GM12891 (cell line): ENCODE measurements at regions not wholly inside any gene's neighbourhood (a gene's known extent, or its start where the extent isn't known, plus 50 kb on each side); places are given as distances from the start of the nearest gene placed in this dataset.
A peak's percentile ranks its signal among the peaks of the same experiment; 100 is the strongest.

Experiments used
- DNase-seq: peaks from one replicate; pipeline ENCODE4 v3.0.0; 2011; ENCODE audit warnings: low spot score; ENCODE audit not compliant: insufficient read length
- FAIRE-seq: peaks from 2 replicates; lab custom pipeline; 2011; peaks lifted over from hg19 to GRCh38; lab: Jason Lieb, UNC
- PAX5 ChIP-seq: IDR thresholded peaks from 2 replicates; pipeline ENCODE4 v1.6.1; 2011; ENCODE audit warnings: low read length, moderate library complexity, mild to moderate bottlenecking; ENCODE audit not compliant: insufficient read depth, severe bottlenecking
- POLR2A ChIP-seq: IDR thresholded peaks from 2 replicates; pipeline ENCODE4 v1.6.1; 2011; ENCODE audit warnings: low read depth, low read length, control low read depth
- POLR2AphosphoS5 ChIP-seq: IDR thresholded peaks from 2 replicates; pipeline ENCODE4 v1.6.1; 2011; ENCODE audit warnings: low read depth, low read length, control low read depth
- POU2F2 ChIP-seq: IDR thresholded peaks from 2 replicates; pipeline ENCODE4 v1.6.1; 2011; ENCODE audit warnings: low read depth, mild to moderate bottlenecking, control low read depth, low read length, moderate library complexity
- SPI1 ChIP-seq: IDR thresholded peaks from 2 replicates; pipeline ENCODE4 v1.6.1; 2011; ENCODE audit warnings: low read depth, low read length, control low read depth
- TAF1 ChIP-seq: IDR thresholded peaks from 2 replicates; pipeline ENCODE4 v1.6.1; 2011; ENCODE audit warnings: low read depth, low read length, control low read depth

DNA sequence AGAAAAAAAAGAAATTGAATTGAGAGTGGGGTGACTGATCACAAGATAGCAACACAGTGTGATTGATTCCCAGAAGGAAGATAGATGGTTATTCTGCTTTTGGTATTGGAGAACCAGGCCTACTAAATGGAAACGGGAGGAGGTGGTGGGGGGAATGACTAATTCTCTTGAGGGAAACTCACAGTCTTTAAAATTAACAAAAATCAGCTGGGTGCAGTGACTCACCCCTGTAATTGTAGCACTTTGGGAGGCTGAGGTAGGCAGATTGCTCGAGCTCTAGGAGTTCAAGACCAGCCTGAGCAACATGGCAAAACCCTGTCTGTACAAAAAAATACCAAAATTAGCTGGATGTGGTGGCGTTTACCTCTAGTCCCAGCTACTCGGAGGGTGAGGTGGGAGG lies 134.6 kb upstream of the PDE4B start:
- no peak for DNase-seq
- TF ChIP-seq POU2F2 (no peak), SPI1 (no peak), POLR2A (no peak), PAX5 (no peak), POLR2AphosphoS5 (no peak), TAF1 (no peak)

DNA sequence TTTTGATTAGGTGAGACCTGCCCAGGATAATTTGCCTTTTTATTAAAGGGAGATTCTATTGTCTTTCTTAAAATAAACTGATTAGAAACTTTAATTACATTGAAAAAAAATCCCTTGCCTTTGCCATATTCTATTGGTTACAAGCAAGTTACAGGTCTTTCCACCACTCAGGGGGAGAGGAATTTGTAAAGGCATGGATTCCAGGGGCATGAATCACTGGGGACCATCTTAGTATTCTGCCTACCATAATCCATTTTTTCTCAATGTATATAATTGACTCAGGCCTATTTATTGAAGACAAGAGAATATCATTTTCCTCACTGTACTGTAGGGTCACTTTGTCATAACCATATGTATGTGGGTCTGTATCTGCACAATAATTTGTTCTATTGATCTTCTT lies 124.3 kb upstream of the PDE4B start:
- no peak for DNase-seq
- FAIRE-seq: no peak
- TF ChIP-seq TAF1: no peak
- no peak for TF ChIP-seq POU2F2
- no peak for TF ChIP-seq PAX5
- no peak for TF ChIP-seq POLR2A
- TF ChIP-seq POLR2AphosphoS5: no peak

More for the DNA sequence above, 134.6 kb upstream of the PDE4B start:
- no peak for FAIRE-seq

DNA sequence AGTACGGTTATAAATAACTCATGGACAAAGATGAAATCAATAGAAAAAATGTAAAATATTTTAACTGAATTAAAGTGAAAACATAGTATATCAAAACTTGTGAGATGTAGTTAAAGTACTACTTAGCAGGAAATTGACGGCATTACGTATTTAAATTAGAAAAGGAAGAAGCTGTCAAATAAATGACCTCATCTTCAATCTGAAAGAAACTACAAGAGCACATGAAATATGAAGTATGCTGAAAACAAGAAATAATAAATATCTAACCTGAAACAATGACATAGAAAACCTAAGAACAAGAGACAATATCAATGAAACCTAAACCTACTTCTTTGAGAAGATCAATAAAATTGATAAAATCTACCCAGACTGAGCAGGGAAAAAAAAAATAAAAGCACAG lies 122.2 kb upstream of the PDE4B start:
- TF ChIP-seq POLR2AphosphoS5: no peak
- TF ChIP-seq POLR2A: no peak
- TF ChIP-seq POU2F2: no peak
- no peak for TF ChIP-seq TAF1
- DNase-seq (no peak), FAIRE-seq (no peak)

DNA sequence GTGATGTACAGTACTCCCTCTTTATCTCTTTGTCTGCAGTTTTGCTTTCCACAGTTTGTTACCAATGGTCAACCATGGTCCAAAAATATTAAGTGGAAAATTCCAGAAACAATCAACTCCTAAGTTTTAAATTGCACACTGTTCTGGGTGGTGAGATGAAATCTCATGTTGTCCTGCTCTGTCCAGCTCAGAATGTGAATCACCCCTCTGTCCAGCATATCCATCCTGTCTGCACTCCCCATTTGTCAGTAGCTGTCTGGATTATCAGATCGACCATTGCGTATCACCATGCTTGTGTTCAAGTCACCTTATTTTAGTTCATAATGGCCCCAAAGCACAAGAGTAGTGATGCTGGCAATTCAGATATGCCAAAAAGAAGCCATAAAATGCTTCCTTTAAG lies 118.2 kb upstream of the PDE4B start:
- TF ChIP-seq POU2F2: no peak
- no peak for TF ChIP-seq POLR2AphosphoS5
- TF ChIP-seq TAF1: no peak
- no peak for TF ChIP-seq PAX5
- no peak for TF ChIP-seq SPI1
- no peak for TF ChIP-seq POLR2A
- no peak for DNase-seq
- FAIRE-seq: no peak

DNA sequence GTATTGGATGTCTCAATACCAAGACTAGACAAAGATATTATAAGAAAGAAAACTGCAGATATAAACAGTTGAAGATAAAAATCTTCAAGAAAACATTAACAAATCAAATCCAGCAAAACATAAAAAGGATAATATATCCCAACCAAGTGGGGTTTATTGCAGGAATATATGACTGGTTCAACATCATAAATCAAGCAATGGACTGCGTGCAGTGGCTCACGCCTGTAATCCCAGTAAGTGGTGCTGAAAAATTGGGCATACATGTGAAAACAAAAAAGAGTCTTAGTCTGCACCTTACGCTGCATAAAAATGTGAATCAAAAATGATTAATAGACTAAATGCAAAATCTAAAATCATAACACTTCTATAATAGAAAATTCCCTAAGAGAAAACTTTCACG lies 112.9 kb upstream of the PDE4B start:
- no peak for FAIRE-seq
- no peak for DNase-seq
- TF ChIP-seq POU2F2: no peak
- TF ChIP-seq POLR2A: no peak
- TF ChIP-seq PAX5: no peak
- TF ChIP-seq TAF1: no peak
- no peak for TF ChIP-seq POLR2AphosphoS5
- TF ChIP-seq SPI1: no peak

DNA sequence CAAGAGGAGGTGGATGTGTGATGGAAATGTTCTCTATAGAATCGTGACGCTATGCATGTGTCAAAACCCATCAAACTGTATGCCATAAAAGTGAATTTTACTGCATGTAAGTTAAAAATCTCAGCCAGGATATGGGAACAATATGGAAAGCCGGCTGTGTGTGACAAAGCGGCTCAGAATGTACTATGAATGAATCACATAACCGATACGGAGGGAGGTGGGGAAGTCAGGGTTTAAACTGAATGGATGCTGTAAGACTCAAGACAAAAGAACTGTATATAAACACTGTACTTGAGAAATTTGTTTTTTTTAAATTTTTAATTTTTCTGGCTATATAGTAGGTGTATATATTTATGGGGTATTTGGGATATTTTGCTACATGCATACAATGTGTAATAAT lies 111.6 kb upstream of the PDE4B start:
- TF ChIP-seq TAF1 (no peak), POLR2AphosphoS5 (no peak), SPI1 (no peak), POLR2A (no peak), PAX5 (no peak), POU2F2 (no peak)
- FAIRE-seq (no peak), DNase-seq (no peak)

DNA sequence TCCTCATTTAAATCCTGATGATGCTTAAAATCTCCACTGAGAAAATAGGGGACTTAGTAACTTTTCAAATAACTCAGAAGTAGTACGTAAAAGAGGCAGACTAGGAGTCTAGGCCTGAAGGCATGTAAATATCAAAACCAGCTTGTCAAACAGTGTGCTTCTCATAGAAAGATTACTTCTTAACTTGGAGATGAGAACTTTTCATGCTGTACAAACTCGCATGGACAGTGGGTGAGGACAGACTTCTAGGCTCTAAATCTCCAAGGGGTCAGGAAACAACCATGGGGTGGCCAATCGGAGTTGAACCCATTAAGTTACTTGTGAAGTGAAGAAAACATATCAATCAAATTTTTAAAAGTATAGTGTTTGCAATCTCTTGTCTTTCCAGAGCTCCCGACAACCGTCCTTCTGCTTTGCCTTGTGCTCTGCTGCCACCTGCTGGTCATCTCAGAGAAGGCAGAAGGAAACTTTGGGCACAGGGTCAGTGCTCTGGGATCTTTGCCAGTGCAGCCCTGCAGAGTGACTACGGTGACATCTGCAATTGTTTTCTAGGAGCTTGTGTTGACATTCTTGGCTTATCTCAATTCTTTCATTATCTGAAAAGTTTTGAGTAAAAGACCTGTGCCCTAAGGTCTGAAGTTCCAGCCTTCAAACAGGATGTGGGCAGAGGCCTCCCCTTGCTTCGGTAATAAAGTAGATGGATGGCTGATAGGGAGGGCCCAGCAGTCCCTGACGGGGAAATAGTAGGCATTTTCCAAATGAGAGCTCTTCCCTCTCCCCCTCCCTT lies 105.1 kb upstream of the PDE4B start:
- TF ChIP-seq POLR2AphosphoS5 (no peak), POU2F2 (no peak), PAX5 (no peak), SPI1 (no peak), POLR2A (no peak), TAF1 (no peak)
- FAIRE-seq: peak; percentile 59
- peak; percentile 13 for DNase-seq

DNA sequence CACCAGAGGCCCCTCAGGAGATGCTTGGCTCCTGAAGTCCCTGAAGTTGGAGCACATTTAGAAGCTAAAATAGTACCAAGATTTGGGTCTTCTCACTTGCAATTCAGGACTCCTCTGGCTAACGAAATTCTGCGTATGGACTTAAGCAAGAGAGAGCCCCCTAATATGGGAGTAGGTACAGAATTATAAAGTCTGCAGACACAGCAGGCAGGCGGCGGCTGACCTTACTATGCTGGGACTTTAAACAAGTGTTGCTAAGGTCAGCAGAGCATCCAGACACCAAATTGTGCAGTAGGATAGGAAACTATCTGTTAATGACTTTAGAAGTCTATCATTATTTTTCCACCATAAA lies 104.5 kb upstream of the PDE4B start:
- TF ChIP-seq POU2F2: no peak
- TF ChIP-seq PAX5: no peak
- no peak for TF ChIP-seq POLR2AphosphoS5
- no peak for FAIRE-seq
- DNase-seq: no peak

DNA sequence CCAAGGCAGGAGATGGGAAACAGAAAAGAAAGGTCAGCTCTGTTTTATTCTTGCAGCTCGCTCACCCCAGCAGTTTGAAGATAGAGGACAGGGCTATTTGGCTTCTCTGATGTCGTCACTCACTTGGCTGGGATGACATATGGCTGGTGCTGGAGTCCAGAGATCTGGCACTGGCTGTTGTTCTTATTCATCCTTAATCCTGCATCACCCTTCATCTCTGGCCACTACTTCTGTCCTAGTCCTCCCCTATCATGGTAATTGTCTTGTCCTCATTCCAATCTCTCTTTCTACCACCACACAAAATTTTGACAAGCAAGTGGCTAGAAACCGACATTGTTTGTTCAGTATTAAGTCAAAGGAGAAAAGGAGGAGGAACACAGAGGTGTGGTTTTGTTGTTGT lies 103.8 kb upstream of the PDE4B start:
- no peak for DNase-seq
- TF ChIP-seq PAX5 (no peak), POLR2AphosphoS5 (no peak), TAF1 (no peak), POU2F2 (no peak), POLR2A (no peak), SPI1 (no peak)
- FAIRE-seq: no peak

DNA sequence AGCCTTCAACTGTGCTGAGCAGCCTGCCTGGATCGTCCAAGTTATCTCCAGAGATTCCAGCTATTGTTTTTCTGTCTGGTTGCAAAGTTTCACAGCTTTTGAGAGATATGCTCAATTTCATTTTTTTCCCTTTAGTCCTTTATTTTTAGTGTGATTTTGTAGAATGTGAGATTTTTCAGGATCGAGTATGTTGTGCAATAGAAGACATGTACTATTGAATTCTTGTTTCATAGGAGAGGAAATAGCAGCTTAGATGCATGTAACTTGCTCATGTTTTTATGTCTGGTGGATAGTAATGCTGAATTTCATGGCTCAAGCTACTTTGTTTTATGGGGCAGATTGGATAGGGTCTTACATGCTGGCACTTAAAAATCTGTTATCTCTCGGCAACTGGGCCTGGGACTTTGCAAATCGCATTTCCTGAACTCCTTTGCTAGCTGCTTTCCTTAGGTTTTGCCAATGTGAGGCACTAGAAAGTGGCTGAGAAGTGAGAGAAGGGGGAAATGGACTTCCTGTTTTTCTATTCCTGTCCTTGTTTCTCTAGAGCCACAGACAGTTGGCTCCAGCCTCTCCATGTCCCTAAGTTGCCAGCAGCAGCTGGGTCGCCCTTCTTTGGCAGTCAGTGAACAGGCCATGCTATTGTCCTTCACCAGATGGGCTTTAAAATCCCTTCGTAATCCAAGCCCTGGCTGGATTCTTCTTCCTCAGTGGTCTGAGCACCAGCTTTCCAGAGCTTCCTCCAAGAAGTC lies 101.4 kb upstream of the PDE4B start:
- TF ChIP-seq SPI1 (peak; percentile 54; the same call in 1 of the 2 replicates), POLR2A (no peak)
- DNase-seq: no peak
- FAIRE-seq: no peak
